NB4 (cell line): ENCODE measurements at regions not wholly inside any gene's neighbourhood (a gene's known extent, or its start where the extent isn't known, plus 50 kb on each side); places are given as distances from the start of the nearest gene placed in this dataset.

ENCODE experiments used
- DNase-seq: peaks from one replicate; pipeline ENCODE4 v3.0.0; 2010; ENCODE audit warnings: low read depth
- H3K4me3 ChIP-seq: one replicate; pipeline ENCODE4 v1.5.1; 2011; ENCODE audit warnings: mild to moderate bottlenecking, low read depth, low read length, moderate library complexity
- CTCF ChIP-seq: IDR thresholded peaks from one replicate; pipeline ENCODE4 v1.5.1; 2012; ENCODE audit warnings: low read depth, low read length
- MAX ChIP-seq: IDR thresholded peaks from 2 replicates; pipeline ENCODE4 v1.6.1; 2011; ENCODE audit warnings: low read depth, low read length
- MYC ChIP-seq: IDR thresholded peaks from 2 replicates; pipeline ENCODE4 v1.6.1; 2011; ENCODE audit warnings: low read depth, low read length
- POLR2A ChIP-seq: IDR thresholded peaks from 2 replicates; pipeline ENCODE4 v1.6.1; 2011; ENCODE audit warnings: mild to moderate bottlenecking; ENCODE audit not compliant: insufficient read length; ENCODE audit errors: extremely low read depth

- TF ChIP-seq CTCF, result no peak
- no peak for TF ChIP-seq POLR2A
- no peak for TF ChIP-seq MYC
- TF ChIP-seq MAX, result no peak
- DNase-seq, result no peak
- H3K4me3 ChIP-seq, result no peak overlapping the region
Observed at GRCh38 chr13:73142071-73142470, 83.3 kb downstream of the KLF5 start.

GRCh38 chr13:73141292-73141771 is 82.5 kb downstream of the KLF5 start:
- DNase-seq, result no peak
- no peak overlapping the region for H3K4me3 ChIP-seq
- TF ChIP-seq CTCF, result no peak
- no peak for TF ChIP-seq POLR2A
- no peak for TF ChIP-seq MYC
- TF ChIP-seq MAX, result no peak

- TF ChIP-seq MAX, result no peak
- TF ChIP-seq POLR2A, result no peak
- no peak for TF ChIP-seq MYC
- no peak for TF ChIP-seq CTCF
- H3K4me3 ChIP-seq, result no peak overlapping the region
- DNase-seq, result no peak
Observed at GRCh38 chr13:73140801-73141200, 82.0 kb downstream of the KLF5 start.

- no peak for DNase-seq
- no peak for TF ChIP-seq CTCF
- no peak for TF ChIP-seq MAX
- TF ChIP-seq POLR2A, result no peak
- no peak for TF ChIP-seq MYC
- H3K4me3 ChIP-seq, result no peak overlapping the region
Observed at GRCh38 chr13:73138638-73139491, 80.1 kb downstream of the KLF5 start.

GRCh38 chr13:73138276-73138637 is 79.5 kb downstream of the KLF5 start:
- DNase-seq, result no peak
- H3K4me3 ChIP-seq, result no peak overlapping the region
- TF ChIP-seq MYC, result no peak
- TF ChIP-seq POLR2A, result no peak
- no peak for TF ChIP-seq CTCF

GRCh38 chr13:73136776-73137175 is 78.0 kb downstream of the KLF5 start:
- no peak for DNase-seq
- no peak overlapping the region for H3K4me3 ChIP-seq
- TF ChIP-seq MAX (no peak), CTCF (no peak), POLR2A (no peak), MYC (no peak)
